Right atrium auricular region (tissue), 2 donors: ENCODE measurements at regions not wholly inside any gene's neighbourhood (a gene's known extent, or its start where the extent isn't known, plus 50 kb on each side); places are given as distances from the start of the nearest gene placed in this dataset.

Experiments
- DNase-seq: peaks from one replicate; pipeline ENCODE4 v3.0.0-alpha.2; 2019; ENCODE audit warnings: low spot score
- H3K27ac ChIP-seq, 2 donors: fragments of 200-600 bp; sonication (generic); 1 replicate in 1 of 2; 2 replicates in 1 of 2; pipeline ENCODE4 v1.5.1; 2016 to 2019
- H3K27me3 ChIP-seq, 2 donors: fragments of 200-600 bp; sonication (generic); one replicate each; pipeline versions ENCODE4 v1.5.1 to v1.6.0; 2017 to 2019
- H3K36me3 ChIP-seq: fragments of 200-600 bp; sonication (generic); one replicate; pipeline ENCODE4 v1.5.1; 2016
- H3K4me1 ChIP-seq, 2 donors: fragments of 200-600 bp; sonication (generic); one replicate each; pipeline versions ENCODE4 v1.5.1 to v1.6.0; 2017 to 2019
- H3K4me3 ChIP-seq, 2 donors: fragments of 200-600 bp; sonication (generic); 1 replicate in 1 of 2; 2 replicates in 1 of 2; pipeline ENCODE4 v1.5.1; 2017 to 2019; ENCODE audit warnings: mild to moderate bottlenecking in 1 of 2, moderate library complexity in 1 of 2
- H3K9me3 ChIP-seq, 2 donors: fragments of 200-600 bp; sonication (generic); one replicate each; pipeline ENCODE4 v1.5.1; 2019
- TF ChIP-seq, protein P1 (sequence below), 2 donors: fragments of 200-600 bp; sonication (generic); IDR thresholded peaks; one replicate each; pipeline ENCODE4 v1.5.1; 2019; ENCODE audit warnings: antibody characterized with exemption in 2 of 2

DNA sequence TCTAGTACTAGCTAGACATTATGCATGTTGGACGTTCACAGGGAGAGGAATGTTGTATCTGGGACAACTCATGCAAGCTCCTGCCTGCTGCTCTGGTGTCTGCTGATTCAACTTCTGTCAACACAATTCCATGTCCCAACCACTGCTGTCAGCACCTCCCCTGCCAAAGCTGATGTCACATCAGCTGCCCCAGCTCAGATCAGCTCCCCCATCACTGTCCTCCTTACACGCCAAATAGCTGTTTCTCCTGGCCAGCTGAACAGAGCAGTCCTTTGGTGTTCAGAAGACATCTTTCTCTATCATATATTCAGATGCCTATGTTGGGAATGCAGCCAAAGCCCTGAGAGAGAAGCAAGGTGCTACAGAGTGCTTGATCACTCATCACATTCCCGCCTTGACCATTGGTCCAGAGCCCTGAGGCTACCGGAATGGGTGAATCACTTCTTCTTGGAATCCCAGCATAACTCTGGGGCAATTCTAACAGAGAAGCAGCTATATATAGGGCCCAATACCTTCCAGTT is 223.3 kb downstream of the SEC61B start:
- Histone ChIP-seq H3K27me3 (no peaks in the 10 kb centered on the region), H3K9me3 (no peaks in the 10 kb centered on the region), H3K27ac (peak overlapping the region; percentile 72 to 89), H3K4me1 (peaks cover 0 to 25% of the 10 kb centered on the region in 2 donors), H3K36me3 (no peaks in the 10 kb centered on the region), H3K4me3 (no peak overlapping the region)
- TF ChIP-seq, protein P1, sequence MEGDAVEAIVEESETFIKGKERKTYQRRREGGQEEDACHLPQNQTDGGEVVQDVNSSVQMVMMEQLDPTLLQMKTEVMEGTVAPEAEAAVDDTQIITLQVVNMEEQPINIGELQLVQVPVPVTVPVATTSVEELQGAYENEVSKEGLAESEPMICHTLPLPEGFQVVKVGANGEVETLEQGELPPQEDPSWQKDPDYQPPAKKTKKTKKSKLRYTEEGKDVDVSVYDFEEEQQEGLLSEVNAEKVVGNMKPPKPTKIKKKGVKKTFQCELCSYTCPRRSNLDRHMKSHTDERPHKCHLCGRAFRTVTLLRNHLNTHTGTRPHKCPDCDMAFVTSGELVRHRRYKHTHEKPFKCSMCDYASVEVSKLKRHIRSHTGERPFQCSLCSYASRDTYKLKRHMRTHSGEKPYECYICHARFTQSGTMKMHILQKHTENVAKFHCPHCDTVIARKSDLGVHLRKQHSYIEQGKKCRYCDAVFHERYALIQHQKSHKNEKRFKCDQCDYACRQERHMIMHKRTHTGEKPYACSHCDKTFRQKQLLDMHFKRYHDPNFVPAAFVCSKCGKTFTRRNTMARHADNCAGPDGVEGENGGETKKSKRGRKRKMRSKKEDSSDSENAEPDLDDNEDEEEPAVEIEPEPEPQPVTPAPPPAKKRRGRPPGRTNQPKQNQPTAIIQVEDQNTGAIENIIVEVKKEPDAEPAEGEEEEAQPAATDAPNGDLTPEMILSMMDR (IDR thresholded peaks at IDR 0.05): no peak
- peak; percentile 79 for DNase-seq

DNA sequence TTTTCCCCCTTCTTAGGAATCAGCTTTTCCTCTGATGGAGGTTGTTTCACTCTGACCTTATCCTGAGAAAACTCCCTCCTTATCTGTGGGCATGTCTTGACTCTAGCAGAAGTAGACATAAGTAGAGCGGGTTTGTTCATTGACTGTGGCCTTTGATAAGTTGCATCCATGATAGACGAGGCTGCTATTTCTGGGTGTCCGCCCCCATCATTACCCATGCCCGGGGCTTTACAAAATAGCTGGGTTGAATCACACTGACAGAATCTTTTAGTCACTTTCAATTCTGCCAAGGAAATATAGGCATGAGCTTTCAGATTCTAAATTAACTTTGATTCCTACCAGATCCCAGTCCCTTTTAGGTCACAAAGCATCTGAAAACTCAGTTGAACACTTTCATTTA is 223.8 kb downstream of the SEC61B start:
- peak overlapping the region; percentile 72 to 89 for H3K27ac ChIP-seq
- no peak for DNase-seq
- no peak overlapping the region for H3K4me3 ChIP-seq
- no peaks in the 10 kb centered on the region for H3K36me3 ChIP-seq
- TF ChIP-seq, protein P1 (IDR thresholded peaks at IDR 0.05): no peak
- no peaks in the 10 kb centered on the region for H3K27me3 ChIP-seq
- peaks cover 0 to 25% of the 10 kb centered on the region in 2 donors for H3K4me1 ChIP-seq
- no peaks in the 10 kb centered on the region for H3K9me3 ChIP-seq

DNA sequence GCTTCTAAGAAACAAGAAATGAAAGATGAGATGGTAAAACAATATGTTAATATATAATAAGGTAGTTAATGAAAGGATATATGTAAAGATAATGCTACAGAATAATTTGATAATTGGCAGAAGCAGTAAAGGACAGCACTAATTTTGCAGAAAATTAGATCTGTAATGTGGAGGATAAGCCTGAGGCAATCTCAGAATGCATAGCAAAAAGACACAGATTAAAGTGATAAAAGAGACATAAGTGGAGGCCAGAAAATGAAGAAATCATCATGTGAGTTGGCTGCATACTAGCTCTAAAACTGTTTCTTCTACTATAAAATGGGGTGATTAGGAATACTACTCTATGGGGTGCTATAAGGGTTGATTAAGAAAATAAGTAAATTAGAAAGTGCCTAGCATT is 225.9 kb downstream of the SEC61B start:
- Histone ChIP-seq H3K9me3 (no peaks in the 10 kb centered on the region), H3K4me3 (no peak overlapping the region), H3K36me3 (no peaks in the 10 kb centered on the region), H3K4me1 (peaks cover 0 to 25% of the 10 kb centered on the region in 2 donors), H3K27me3 (no peaks in the 10 kb centered on the region), H3K27ac (no peak overlapping the region)
- DNase-seq: no peak
- TF ChIP-seq, protein P1 (IDR thresholded peaks at IDR 0.05): no peak

DNA sequence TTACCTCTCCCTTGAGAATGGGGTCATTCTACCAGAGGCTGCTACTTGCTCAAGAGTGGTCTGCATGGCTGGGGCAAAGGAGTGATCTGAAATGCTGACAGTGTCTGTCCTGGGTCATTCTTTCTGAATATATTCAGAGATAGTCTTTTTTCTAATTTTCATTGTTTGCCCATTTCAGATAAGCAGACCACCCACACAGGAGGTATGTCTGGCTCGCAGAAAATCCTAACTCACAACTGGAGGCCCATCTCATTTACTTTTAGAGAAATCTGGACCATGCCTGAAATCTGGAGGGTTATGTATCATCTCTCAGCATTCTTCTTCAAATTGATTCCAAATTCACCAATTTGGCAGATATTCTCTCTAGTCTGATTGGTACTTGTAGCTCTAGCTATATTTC is 227.6 kb downstream of the SEC61B start:
- Histone ChIP-seq H3K4me3 (no peak overlapping the region), H3K27me3 (no peaks in the 10 kb centered on the region), H3K4me1 (peaks cover 0 to 17% of the 10 kb centered on the region in 2 donors), H3K27ac (no peak overlapping the region), H3K36me3 (no peaks in the 10 kb centered on the region), H3K9me3 (no peaks in the 10 kb centered on the region)
- DNase-seq: no peak
- TF ChIP-seq, protein P1 (IDR thresholded peaks at IDR 0.05): no peak

DNA sequence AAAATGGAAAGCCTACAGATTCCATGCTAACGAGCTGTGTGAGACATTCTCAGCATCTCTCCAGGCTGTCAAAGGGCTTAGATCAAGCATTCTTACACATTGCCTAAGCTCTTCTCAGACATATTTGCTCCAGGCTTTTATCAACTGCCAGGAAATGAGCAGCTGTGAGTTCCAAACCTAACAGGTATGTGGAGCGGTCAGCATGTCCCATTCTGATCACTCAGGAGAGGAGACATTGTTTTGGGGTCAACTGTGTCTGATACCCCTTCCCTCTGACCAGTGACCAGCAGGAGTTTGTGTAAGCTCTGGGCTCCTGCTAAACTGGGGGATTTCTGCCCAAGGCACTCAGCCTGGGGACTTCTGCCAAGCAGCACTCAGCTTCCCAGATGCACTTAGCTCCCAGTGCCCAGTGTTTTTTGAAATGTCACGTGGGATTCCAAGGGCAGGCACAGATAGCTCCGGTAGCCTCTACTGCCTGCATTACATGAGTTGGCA is 229.1 kb downstream of the SEC61B start:
- peak overlapping the region; percentile 63 to 75 for H3K27ac ChIP-seq
- H3K9me3 ChIP-seq: no peaks in the 10 kb centered on the region
- H3K27me3 ChIP-seq: no peaks in the 10 kb centered on the region
- TF ChIP-seq, protein P1 (IDR thresholded peaks at IDR 0.05): no peak
- peaks cover 0 to 3% of the 10 kb centered on the region in 2 donors for H3K4me1 ChIP-seq
- DNase-seq: no peak
- no peak overlapping the region for H3K4me3 ChIP-seq
- H3K36me3 ChIP-seq: no peaks in the 10 kb centered on the region

DNA sequence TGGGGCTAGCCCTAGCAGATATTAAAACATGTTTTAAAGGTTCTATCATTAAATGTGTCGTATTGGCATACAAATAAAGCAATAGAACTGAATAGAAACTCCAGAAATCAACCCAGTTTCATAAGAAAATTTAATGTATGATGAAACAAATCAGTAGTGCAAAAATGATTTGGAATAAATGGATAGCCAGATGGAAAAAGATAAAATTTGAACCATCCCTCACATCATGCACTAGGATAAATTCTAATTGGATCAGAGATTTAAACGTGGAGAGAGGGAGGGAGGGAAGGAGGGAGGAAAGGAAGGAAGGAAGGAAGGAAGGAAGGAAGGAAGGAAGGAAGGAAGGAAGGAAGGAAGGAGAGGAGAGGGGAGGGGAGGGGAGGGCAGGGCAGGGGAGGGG is 235.3 kb downstream of the SEC61B start:
- H3K36me3 ChIP-seq: no peaks in the 10 kb centered on the region
- no peak overlapping the region for H3K4me3 ChIP-seq
- H3K27me3 ChIP-seq: no peaks in the 10 kb centered on the region
- TF ChIP-seq, protein P1 (IDR thresholded peaks at IDR 0.05): no peak
- no peak for DNase-seq
- no peaks in the 10 kb centered on the region for H3K9me3 ChIP-seq
- no peak overlapping the region for H3K27ac ChIP-seq
- H3K4me1 ChIP-seq: no peaks in the 10 kb centered on the region
